Fibroblast of skin of right biceps (primary cell): ENCODE measurements at regions not wholly inside any gene's neighbourhood (a gene's known extent, or its start where the extent isn't known, plus 50 kb on each side); places are given as distances from the start of the nearest gene placed in this dataset.
"Not testable (repeated sequence)": the region's sequence is repeated elsewhere in the genome, so short reads cannot be mapped to it uniquely, and the experiment has no call there.

ENCODE experiments used
- DNase-seq: peaks from one replicate; pipeline ENCODE4 v3.0.0-alpha.2; 2013

DNA sequence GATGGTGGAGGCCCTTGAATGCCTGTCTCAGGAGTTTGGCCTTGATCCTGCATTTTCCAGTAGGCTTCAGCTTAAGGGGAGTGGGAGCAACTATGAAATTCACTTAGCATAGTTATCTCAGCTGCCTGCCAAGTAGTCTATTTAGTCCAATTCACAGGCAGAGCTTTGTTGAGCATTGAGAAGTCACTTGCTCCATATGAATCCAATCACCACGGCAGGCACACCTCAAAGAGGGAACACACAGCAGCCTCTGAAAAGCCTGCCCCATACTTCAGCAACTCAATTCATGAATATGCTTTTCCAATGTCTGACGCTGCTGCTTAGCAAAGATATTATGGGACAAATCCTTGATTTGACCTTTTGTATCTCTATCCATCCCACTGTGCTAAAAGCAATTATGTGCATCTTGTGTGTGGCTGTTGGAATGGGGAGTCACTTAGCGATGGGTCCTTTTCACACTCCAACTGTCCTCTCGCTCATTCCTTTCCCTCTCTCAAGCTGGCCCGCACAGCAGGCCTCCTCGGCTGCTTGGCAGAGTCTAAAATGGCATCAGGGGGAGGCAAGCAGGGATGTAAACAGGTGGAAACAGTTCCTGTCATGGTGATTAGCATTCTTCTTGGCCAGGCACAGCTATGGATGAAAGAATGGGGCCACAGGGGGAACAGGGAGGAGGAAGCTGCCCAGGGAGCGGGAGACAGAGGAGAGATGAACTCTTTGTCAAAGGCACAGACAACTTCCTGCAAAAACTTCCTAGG lies 56.0 kb upstream of the LRPPRC start:
- DNase-seq: no peak

DNA sequence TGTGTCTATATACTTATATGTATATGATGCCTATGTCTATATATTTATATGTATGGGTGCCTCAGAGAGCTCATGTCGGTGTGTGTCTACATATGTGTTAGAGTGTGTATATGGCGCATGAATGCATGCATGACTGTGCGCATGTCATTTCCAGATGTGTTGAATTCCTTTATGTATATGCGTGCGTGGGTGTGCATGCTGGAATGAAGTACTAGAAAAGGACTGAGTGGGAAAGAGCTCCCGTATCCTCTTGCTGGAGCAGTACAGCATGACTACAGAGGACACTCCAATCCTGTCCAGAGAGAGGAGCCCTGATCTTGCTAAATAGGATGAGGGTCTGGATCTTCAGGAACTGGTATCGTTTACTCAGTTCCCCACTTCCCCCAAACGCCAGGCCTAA lies 56.8 kb upstream of the LRPPRC start:
- no peak for DNase-seq

DNA sequence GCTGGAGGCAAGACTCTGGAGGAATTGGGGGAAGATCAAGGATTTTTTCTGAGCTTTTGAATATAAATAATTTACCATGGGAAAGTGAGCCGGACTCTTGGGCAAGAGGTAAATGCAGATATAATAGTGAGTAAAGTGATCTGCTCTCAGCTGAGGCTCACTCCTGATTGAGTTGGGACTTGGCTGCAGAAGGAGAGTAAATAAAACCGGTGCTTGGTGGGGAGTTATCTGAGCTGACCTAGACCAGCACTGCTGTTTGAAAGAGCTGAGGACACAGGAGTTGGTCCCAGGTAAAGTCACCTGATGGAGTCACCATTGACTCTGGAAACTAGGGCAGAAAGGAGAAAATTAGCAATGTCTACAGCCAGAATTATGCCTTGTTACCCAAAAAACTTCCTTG lies 57.3 kb upstream of the LRPPRC start:
- no peak for DNase-seq

DNA sequence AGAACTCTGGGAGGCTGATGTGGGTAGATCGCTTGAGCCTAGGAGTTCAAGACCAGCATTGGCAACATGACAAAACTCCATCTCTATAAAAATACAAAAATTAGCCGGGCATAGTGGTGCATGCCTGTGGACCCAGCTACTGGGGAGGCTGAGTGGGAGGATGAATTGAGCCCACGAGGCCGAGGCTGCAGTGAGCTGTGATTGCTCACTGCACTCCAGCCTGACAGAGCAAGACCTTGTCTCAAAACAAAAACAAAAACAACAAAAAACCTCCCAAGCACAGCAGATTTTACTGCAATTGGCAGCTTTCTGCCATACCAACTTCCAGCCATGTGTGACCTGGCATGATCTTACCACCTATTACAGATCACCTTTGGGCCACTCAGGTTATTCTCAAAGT lies 57.7 kb upstream of the LRPPRC start:
- no peak for DNase-seq

DNA sequence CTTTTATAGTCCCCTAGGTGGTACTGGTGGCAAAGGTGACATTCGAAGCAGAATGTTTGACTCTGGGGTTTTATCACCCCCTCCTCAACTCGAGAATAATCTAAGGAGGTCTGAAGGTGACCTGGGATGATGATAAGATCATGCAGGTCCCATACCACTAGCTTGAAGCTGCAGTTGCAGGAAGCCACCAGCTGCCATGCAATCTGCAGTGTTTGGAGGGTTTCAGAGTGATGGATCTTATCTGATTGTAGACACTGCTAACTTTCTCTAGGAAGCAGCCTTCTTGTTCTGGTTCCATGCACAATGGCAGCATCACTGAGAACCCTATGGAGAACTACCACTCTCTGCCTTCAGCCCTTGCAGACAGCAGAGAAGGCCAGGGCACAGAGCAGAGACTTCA lies 59.4 kb upstream of the LRPPRC start:
- no peak for DNase-seq

DNA sequence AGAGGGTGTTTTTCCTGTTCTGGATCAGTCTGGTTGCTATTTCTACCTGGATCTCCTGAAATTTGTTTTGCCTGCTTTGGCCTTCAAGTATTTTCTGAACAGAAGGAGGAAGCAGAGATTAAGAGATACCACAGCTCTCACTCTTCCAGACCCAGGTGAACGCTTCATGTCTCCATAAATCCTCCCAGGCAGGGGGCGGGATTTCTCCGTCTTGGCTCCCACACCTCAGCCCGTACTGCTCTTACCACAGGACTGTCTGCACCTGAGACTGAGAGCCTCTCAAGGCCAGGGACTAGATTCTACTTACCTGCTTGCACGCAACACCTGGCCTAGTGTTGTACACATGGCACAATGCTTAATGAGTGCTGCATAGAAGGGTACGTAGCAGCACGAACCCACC lies 59.9 kb upstream of the LRPPRC start:
- DNase-seq: no peak

DNA sequence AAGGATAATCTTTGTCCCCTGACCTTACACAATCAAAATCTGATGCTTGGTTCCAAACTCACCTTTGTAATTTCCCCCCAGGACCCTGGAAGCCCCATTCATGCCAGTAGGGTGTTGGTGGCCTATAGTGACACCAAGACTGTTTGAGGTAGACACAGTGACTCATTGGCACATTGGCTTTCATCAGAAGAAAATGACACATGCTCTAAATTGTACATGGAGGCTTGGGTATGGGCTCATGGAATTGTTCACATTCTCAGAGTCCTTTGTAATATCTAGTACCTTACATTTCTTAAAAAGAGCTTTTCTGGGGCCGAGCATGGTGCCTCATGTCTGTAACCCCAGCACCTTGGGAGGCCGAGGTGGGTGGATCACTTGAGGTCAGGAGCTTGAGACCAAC lies 61.2 kb upstream of the LRPPRC start:
- DNase-seq: no peak

DNA sequence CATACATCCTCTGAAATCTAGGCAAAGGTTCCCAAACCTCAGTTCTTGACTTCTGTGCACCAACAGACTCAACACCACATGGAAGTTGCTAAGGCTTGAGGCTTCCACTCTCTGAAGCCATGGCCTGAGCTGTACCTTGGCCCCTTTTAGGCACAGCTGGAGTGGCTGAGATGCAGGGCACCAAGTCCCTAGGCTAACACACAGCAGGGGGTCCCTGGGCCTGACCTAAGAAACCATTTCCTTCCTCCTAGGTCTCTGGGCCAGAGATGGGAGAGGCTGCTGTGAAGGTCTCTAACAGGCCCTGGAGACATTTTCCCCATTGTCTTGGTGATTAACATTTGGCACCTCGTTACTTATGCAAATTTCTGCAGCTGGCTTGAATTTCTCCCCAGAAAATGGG lies 64.5 kb upstream of the LRPPRC start:
- DNase-seq: not testable (repeated sequence)

DNA sequence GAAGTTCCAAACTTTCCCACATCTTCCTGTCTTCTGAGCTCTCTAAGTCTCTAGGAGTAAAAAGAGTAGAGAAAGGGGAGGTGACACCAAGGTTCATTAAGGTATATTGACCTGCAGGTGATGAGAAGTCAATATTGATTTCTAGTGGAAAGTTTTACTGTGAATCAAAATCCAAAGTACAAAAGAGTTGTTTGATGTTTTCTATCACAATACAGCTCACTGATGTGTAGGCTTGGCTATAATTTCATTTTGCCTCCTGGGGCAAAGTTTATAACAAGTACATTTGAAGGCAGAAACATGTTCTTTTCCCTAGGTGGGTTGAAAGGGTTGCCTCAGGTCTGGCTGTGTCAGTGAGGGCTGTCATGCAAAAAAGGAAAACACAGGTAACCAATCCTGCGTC lies 65.2 kb upstream of the LRPPRC start:
- no peak for DNase-seq

DNA sequence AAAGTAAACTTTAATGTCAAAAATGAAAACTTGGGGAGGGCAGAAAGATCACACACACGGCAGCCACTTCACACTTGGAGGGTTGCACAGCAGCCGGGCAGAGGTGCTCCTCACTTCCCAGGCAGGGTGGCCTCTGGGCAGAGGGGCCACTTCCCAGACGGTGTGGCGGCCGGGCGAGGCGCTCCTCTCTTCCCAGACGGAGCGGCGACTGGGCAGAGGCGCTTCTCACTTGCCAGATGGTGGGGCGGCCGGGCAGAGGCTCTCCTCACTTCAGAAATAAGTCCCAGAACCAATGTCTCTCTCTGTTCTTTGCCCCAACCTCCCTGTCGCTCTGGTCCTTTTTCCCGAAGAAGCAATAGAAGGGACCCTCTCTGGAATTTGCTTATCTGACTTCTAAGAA lies 65.7 kb upstream of the LRPPRC start:
- no peak for DNase-seq

DNA sequence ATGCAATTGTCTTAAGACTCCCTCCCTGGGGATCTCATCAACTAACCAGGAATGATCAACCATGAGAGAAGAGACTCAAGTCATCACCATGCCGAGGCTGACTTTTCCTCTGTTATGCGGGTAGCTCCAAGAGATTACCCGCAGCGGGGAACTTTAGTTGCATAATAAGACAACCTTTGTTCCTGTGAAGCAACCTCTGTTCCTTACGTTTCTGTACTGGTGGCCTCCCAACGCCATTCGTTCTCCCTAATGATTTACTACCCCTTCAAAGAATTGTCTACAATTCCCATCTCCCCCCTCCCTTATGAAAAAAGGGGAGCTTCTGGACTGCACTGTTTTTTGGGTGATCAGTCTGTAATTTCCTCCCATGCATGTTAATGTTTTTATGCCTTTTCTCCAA lies 66.1 kb upstream of the LRPPRC start:
- no peak for DNase-seq

DNA sequence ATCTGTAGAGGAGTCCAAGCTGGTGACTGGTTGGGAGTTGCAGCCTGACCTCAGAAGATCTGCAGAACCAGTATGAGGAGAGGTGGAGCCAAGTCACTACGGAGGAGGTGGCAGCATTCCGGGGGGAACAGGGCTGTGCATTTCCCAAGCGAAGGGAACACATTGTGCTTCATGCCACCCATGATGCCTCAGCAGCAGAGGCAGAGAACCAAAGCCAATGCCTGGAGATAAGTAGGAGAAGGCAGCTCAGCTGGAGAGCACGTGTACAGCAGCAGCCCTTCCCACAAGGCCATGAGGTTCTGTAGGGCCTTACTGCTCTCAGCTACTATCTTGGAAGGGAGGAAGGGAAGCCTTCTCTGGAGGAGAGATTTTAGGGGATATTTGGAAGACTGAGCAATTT lies 67.2 kb upstream of the LRPPRC start:
- DNase-seq: no peak

DNA sequence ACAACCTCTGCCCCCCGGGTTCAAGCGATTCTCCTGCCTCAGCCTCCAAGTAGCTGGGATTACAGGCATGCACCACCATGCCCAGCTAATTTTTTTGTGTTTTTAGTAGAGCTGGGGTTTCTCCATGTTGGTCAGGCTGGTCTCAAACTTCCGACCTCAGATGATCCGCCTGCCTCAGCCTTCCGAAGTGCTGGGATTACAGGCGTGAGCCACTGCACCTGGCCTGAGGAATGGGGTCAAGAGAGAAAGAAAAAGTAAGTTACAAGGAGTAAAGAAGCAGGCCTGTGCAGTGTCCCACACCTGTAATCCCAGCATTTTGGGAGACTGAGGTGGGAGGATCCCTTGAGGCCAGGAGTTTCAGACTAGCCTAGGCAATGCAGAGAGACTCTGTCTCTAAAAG lies 68.5 kb upstream of the LRPPRC start:
- DNase-seq: not testable (repeated sequence)

DNA sequence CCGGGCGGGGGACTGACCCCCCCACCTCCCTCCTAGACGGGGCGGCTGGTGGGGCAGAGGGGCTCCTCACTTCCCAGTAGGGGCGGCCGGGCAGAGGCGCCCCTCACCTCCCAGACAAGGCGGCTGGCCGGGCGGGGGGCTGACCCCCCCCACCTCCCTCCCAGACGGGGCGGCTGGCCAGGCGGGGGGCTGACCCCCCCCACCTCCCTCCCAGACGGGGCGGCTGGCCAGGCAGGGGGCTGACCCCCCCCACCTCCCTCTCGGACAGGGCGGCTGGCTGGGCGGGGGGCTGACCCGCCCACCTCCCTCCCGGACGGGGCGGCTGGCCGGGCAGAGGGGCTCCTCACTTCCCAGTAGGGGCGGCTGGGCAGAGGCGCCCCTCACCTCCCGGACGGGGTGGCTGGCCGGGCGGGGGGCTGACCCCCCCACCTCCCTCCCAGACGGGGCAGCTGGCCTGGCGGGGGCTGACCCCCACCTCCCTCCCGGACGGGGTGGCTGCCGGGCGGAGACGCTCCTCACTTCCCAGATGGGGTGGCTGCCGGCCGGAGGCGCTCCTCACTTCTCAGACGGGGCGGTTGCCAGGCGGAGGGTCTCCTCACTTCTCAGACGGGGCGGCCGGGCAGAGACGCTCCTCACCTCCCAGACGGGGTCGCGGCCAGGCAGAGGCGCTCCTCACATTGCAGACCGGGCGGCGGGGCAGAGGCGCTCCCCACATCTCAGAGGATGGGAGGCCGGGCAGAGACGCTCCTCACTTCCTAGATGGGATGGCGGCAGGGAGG lies 71.4 kb upstream of the LRPPRC start:
- not testable (repeated sequence) for DNase-seq

DNA sequence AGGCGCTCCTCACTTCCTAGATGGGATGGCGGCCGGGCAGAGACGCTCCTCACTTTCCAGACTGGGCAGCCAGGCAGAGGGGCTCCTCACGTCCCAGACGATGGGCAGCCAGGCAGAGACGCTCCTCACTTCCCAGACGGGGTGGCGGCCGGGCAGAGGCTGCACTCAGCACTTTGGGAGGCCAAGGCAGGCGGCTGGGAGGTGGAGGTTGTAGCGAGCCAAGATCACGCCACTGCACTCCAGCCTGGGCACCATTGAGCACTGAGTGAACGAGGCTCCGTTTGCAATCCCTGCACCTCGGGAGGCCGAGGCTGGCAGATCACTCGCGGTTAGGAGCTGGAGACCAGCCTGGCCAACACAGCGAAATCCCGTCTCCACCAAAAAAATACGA lies 72.0 kb upstream of the LRPPRC start:
- DNase-seq: not testable (repeated sequence)

DNA sequence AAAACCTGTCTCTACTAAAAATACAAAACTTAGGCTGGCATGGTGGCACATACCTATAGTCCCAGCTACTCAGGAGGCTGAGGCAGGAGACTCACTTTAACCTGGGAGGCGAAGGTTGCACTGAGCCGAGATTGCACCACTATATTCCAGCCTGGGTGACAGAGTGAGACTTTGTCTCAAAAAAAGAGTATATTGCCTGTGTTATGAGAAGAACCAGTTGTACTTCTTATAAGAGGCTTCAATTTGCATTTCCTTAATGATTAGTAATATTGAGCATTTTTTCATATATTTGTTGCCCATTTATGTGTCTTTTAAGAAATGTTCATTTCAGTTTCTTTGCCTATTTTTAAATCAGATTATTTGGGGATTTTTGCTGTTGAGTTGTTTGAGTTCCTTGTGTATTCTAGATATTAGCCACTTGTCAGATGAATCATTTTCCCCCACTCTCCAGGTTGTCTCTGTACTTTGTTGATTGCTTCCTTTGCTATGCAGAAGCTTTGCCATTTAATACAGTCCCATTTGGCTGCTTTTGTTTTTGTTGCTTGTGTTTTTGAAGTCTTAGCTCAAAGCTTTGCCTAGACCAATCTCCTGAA lies 75.8 kb upstream of the LRPPRC start:
- no peak for DNase-seq

DNA sequence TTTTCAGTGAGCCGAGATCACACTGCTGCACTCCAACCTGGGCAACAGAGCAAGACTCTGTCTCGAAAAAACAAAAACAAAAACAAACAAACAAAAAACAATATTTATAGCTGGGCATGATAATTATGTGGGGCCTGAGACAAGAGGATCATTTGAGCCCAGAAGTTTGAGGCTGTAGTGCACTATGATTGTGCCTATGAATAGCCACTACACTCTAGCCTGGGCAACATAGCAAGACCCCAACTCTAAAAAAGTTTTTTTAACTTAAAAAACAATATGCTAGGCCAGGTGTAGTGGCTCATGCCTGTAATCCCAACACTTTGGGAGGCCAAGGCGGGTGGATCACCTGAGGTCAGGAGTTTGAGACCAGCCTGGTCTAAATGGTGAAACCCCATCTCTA lies 77.9 kb upstream of the LRPPRC start:
- DNase-seq: not testable (repeated sequence)

DNA sequence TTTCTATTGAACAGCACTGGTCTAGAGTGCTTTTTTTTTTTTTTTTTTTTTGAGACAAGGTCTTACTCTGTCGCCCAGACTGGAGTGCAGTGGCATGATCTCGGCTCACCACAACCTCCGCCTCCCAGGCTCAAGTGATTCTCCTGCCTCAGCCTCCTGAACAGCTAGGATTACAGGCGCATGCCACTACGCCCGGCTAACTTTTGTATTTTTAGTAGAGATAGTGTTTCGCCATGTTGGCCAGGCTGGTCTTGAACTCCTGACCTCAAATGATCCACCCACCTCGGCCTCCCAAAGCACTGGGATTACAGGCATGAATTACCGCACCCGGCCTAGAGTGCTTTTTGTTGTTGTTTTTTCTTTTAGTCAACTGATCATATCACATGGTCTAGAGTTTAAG lies 79.0 kb upstream of the LRPPRC start:
- DNase-seq: not testable (repeated sequence)

DNA sequence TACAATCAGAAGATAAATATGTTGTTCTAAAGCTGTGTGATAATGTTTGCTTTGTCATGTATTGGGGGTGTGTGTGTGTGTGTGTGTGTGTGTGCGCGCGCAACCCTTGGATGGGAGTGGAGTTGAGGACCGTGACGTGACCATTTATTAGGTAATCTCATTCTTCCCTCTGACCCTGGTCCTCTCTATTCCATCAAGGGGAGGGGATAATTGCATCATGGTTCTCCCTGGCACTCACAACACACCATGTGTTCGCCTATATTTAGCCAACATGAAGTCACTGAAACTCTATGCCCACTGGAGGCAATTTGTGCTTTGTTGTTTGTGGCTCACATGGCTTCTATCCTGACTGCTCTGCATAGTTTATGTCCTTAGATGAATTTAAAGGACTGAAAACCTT lies 79.8 kb upstream of the LRPPRC start:
- no peak for DNase-seq

DNA sequence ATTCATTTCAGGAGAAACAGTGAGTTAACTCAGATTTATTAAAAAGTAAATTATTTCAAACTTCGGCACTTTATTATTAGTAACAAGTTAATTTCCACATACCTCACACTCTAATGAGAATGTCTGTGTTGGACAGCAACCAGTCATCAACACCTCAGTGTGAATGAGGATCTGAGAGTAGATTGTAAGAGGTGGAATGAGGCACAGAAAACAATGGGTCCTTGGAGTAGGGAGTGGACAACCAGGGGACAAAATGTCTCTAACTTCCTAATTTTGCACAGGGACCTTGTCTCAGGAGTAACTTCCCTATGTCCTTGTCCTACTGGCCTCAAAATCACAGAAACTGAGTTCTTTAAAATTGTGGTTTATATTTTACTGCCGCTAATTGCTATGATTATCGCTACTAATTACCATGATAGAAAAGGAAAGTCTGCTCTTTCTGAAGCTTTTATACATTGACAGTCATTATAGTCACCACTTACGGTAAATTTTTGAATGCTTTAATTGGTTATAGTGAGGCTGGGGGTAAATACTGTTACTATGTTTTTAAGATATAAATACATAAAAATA lies 82.2 kb upstream of the LRPPRC start:
- DNase-seq: no peak

DNA sequence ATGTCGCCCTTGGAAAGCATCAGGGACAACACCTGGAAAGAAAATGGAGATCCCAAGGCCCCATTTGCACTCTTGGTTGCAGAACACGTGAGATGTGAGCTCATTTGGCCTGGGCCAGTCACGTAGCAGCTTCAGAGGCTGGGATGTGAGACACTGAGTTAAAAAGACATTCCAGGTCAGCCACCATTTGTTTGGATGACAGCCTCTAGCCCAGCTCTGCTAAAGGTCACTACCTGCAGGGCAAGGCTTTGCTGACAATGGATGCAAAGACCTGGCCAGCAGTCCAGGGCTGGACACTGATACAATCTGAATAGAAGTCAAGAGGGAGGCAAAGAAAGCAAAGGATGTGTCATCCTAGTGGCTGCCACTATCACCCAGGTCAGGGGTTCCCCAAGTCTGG lies 83.9 kb upstream of the LRPPRC start:
- no peak for DNase-seq

DNA sequence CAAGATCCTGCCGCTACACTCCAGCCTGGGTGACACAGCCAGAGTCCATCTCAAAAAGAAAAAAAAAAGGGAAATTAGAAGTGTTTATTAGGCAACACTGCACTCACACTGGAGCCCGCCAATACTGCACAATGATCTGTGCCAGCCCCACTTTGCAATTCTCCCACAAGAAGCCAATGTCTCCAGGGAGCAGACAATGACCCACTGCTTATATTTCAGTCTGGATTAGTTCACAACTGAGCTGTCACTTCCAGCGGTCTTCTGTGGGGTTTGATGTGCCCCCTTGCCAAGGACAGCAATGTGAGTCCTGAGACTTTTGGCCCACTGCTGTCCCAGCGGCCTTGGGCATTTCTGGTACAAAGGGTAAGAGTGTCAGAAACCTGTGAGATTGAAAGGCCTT lies 85.6 kb upstream of the PPM1B start:
- DNase-seq: no peak

DNA sequence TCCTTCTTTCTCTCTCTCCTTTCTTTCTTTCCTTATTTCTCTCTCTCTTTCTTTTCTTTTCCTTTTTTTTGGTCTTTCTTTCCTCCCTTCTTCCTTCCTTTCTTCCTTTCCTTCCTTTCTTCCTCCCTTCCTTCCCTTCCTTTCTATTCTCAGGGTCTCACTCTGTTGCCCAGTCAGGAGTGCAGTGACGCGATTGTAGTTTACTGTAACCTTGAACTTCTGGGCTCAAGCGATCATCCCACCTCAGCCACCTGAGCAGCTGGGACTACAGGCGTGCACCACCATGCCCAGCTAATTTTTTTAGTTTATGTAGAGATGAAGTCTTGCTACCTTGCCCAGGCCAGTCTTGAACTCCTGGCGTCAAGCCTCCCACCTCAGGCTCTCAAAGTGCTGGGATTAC lies 83.8 kb upstream of the PPM1B start:
- no peak for DNase-seq

DNA sequence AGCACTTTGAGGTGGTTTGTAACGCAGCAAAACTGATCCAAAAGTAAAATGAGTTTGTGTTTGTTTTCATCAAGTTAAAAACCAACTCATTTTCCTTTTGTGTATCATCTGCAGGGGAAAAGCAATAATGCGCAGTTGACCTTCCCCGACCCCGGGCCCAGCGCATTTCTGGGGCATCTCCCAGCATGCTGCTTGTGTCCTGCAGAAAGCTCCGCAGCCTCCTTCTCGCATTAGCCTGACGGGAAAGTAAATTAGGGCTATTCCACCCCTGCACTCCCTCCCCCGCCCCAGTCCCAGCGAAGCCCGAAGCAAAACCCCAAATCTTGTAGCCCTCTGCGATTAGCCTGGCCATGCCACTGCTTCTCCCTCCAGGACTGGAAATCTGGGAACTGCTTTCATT lies 82.0 kb upstream of the PPM1B start:
- DNase-seq: no peak
